SU-DHL-6 (cell line): ENCODE measurements at regions not wholly inside any gene's neighbourhood (a gene's known extent, or its start where the extent isn't known, plus 50 kb on each side); places are given as distances from the start of the nearest gene placed in this dataset.

Source experiments
- H2AFZ ChIP-seq: fragments of 200-600 bp; sonication (generic); 2 replicates; pipeline ENCODE4 v1.6.1; 2014; ENCODE audit warnings: low read depth, mild to moderate bottlenecking, moderate library complexity, mixed read lengths, antibody characterized with exemption, low read length; ENCODE audit not compliant: severe bottlenecking
- H3F3A ChIP-seq: fragments of 200-600 bp; shearing (Covaris generic); 2 replicates; pipeline ENCODE4 v1.6.0; 2016; ENCODE audit warnings: antibody characterized with exemption, mild to moderate bottlenecking; ENCODE audit not compliant: insufficient read depth
- H3K27ac ChIP-seq: fragments of 200-600 bp; sonication (generic); 2 replicates; pipeline ENCODE4 v1.5.1; 2016; ENCODE audit warnings: low read depth, mild to moderate bottlenecking, low read length, moderate library complexity, mixed read lengths
- H3K27me3 ChIP-seq: fragments of 200-600 bp; sonication (generic), shearing (Covaris generic); 2 replicates; pipeline ENCODE4 v1.6.0; 2014; ENCODE audit warnings: mild to moderate bottlenecking, low read length
- H3K36me3 ChIP-seq: fragments of 200-600 bp; sonication (generic); 2 replicates; pipeline ENCODE4 v1.6.1; 2014; ENCODE audit warnings: mild to moderate bottlenecking, low read length, mixed read lengths
- H3K4me2 ChIP-seq: fragments of 300-600, 200-600 bp; shearing (Covaris generic), sonication (generic); 2 replicates; pipeline ENCODE4 v1.6.0; 2014; ENCODE audit warnings: low read length, low read depth, mild to moderate bottlenecking; ENCODE audit not compliant: poor library complexity, severe bottlenecking
- H3K4me3 ChIP-seq: fragments of 200-600 bp; sonication (generic); 2 replicates; pipeline ENCODE4 v1.5.1; 2014; ENCODE audit warnings: antibody characterized with exemption, low read length, mild to moderate bottlenecking, mixed read lengths; ENCODE audit not compliant: insufficient read depth, poor library complexity, severe bottlenecking
- H3K79me2 ChIP-seq: fragments of 200-600 bp; sonication (generic); 2 replicates; pipeline ENCODE4 v1.6.1; 2014; ENCODE audit warnings: mild to moderate bottlenecking, low read length, moderate library complexity; ENCODE audit not compliant: insufficient read depth
- H3K9ac ChIP-seq: fragments of 200-600 bp; sonication (generic); 2 replicates; pipeline ENCODE4 v1.7.0; 2014; ENCODE audit warnings: mild to moderate bottlenecking, low read length
- H3K9me2 ChIP-seq: fragments of 200-600 bp; sonication (generic); replicated peaks from 2 replicates; pipeline ENCODE4 v1.6.1; 2014; ENCODE audit warnings: low read length; ENCODE audit not compliant: insufficient read depth
- H3K9me3 ChIP-seq: fragments of 200-600 bp; sonication (generic); 2 replicates; pipeline ENCODE4 v1.6.1; 2014; ENCODE audit warnings: low read length, mixed read lengths; ENCODE audit not compliant: insufficient read depth
- H4K20me1 ChIP-seq: fragments of 200-600 bp; sonication (generic); 2 replicates; pipeline ENCODE4 v1.6.1; 2014; ENCODE audit warnings: low read depth, mild to moderate bottlenecking, antibody characterized with exemption, low read length, moderate library complexity, mixed read lengths
- EZH2phosphoT487 ChIP-seq: fragments of 200-600 bp; sonication (generic), shearing (Covaris generic); conservative IDR thresholded peaks from 2 replicates; pipeline ENCODE4 v1.6.1; 2018; ENCODE audit warnings: mild to moderate bottlenecking, antibody characterized with exemption, low read length, moderate library complexity, mixed read lengths
- TF ChIP-seq, protein P1 (sequence below): fragments of 200-600 bp; sonication (generic); IDR thresholded peaks from one replicate; pipeline ENCODE4 v1.5.1; 2017; ENCODE audit warnings: antibody characterized with exemption, mild to moderate bottlenecking, low read length, moderate library complexity; ENCODE audit not compliant: insufficient read depth, poor library complexity, severe bottlenecking

DNA sequence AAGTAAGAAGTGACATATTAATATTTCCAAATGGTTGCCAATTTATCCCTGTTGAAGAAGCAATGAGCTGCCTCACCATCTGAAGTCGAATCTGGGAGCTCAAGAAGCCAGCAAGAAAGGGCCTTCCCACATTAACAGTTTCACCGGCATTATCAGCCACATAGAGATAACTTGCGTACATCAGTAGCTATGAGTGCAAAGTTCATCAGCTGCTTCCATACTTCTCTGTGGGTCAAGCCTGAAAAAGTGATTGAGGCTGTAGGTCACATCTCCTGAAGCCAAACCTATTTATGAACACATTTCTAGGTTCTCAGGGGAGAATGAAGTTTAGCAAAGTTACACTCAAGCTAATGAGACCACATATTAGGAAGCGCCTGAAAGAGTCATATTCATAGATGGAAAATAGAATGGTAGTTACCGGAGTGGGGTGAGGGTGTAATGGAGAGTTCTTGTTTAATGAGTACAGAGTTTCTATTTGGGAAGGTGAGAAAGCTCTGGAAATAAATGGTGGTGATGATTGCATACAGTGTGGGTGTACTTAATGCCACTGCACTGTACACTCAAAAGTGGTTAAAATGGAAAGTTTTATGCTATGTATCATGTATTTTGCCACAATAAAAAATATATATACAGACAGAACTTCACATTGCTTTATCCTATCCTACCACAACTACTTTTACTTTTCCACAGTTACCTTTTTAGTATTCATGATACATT lies 189.3 kb upstream of the SP4 start:
- Histone ChIP-seq H2AFZ (no peak overlapping the region), H3K79me2 (no peaks in the 10 kb centered on the region), H3K9me3 (no peaks in the 10 kb centered on the region), H3K9me2 (no peaks in the 10 kb centered on the region), H4K20me1 (no peaks in the 10 kb centered on the region; the same call in 1 of the 2 replicates), H3K36me3 (no peaks in the 10 kb centered on the region), H3K27me3 (no peaks in the 10 kb centered on the region), H3F3A (no peaks in the 10 kb centered on the region), H3K4me2 (no peak overlapping the region), H3K4me3 (no peak overlapping the region), H3K9ac (no peak overlapping the region), H3K27ac (no peak overlapping the region)
- TF ChIP-seq EZH2phosphoT487, result no peak
- TF ChIP-seq, protein P1, sequence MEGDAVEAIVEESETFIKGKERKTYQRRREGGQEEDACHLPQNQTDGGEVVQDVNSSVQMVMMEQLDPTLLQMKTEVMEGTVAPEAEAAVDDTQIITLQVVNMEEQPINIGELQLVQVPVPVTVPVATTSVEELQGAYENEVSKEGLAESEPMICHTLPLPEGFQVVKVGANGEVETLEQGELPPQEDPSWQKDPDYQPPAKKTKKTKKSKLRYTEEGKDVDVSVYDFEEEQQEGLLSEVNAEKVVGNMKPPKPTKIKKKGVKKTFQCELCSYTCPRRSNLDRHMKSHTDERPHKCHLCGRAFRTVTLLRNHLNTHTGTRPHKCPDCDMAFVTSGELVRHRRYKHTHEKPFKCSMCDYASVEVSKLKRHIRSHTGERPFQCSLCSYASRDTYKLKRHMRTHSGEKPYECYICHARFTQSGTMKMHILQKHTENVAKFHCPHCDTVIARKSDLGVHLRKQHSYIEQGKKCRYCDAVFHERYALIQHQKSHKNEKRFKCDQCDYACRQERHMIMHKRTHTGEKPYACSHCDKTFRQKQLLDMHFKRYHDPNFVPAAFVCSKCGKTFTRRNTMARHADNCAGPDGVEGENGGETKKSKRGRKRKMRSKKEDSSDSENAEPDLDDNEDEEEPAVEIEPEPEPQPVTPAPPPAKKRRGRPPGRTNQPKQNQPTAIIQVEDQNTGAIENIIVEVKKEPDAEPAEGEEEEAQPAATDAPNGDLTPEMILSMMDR, result no peak

DNA sequence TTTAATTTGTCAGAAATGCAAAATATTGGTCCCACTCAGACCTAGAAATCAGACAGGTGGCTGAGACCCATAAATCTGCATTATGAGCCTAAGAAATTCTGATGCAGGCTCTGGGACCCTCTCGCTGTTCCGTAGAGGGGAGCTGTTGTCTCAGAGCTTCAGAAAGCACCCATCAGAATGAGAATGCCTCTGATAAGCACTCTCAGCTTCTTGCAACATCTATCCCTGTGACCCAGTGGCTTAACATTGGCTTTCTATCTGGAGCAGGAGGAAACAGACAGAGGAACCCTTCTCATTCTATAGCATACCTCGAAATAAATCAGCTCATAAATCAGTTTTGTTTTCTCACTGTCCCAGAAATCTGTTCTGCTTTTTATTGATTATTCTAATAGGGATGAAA lies 184.6 kb upstream of the SP4 start:
- Histone ChIP-seq H2AFZ (no peak overlapping the region), H3K79me2 (no peaks in the 10 kb centered on the region), H3K9me3 (no peaks in the 10 kb centered on the region), H3K4me2 (no peak overlapping the region), H4K20me1 (no peaks in the 10 kb centered on the region; the same call in 1 of the 2 replicates), H3K27ac (no peak overlapping the region), H3K27me3 (no peaks in the 10 kb centered on the region), H3K4me3 (no peak overlapping the region), H3K36me3 (no peaks in the 10 kb centered on the region), H3K9me2 (no peaks in the 10 kb centered on the region), H3F3A (no peaks in the 10 kb centered on the region), H3K9ac (no peak overlapping the region)
- TF ChIP-seq, protein P1, result no peak
- TF ChIP-seq EZH2phosphoT487, result no peak

DNA sequence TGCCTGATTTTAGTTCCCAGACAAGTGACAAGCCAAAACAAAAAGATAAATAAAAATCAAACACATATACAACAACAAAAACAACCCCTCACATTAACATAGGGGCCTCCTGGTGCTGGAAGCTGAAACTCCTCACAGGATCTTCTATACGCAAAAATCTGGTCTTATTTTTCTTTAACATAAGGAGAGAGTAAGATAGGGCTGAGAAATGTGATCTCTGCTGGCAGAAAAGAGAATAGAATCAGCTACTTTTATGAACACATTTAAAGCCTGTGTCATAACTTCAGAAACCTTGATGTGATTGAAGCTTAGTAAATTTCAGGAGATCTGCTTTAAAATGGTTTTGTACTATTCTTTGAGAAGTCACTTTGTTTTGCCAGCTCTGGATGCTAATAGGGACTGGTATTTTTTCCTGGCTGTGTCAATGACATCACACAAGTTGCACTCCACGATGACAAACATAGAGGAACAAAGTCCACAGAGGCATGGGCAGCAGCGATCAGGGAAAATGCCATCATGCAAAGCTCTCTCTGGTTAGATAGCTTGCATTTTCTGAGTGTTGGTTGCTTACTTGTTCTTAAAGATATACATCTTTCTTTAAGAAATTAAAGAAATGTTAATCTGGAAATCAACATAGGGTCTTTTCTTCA lies 176.6 kb upstream of the SP4 start:
- no peaks in the 10 kb centered on the region for H4K20me1 ChIP-seq
- no peaks in the 10 kb centered on the region for H3K9me2 ChIP-seq
- H3K27ac ChIP-seq, result no peak overlapping the region
- TF ChIP-seq, protein P1, result no peak
- TF ChIP-seq EZH2phosphoT487, result no peak
- no peak overlapping the region for H2AFZ ChIP-seq
- no peaks in the 10 kb centered on the region for H3K9me3 ChIP-seq
- no peaks in the 10 kb centered on the region for H3K79me2 ChIP-seq
- no peak overlapping the region for H3K9ac ChIP-seq
- H3K4me3 ChIP-seq, result no peak overlapping the region
- no peaks in the 10 kb centered on the region for H3F3A ChIP-seq
- H3K36me3 ChIP-seq, result no peaks in the 10 kb centered on the region
- H3K27me3 ChIP-seq, result no peaks in the 10 kb centered on the region
- H3K4me2 ChIP-seq, result no peak overlapping the region
